Activated CD8-positive, alpha-beta T cell treated with anti-CD3 and anti-CD28 coated beads for 36 hours (primary cell): ENCODE measurements at regions not wholly inside any gene's neighbourhood (a gene's known extent, or its start where the extent isn't known, plus 50 kb on each side); places are given as distances from the start of the nearest gene placed in this dataset.

Experiments used
- ATAC-seq: fragments of 200-7000 bp; cut with Tn5 transposase; one replicate; pipeline ENCODE4 v1.10.0; 2021; ENCODE audit warnings: mild to moderate bottlenecking, moderate library complexity
- CTCF ChIA-PET: fragments of 350-600 bp; sonication (Branson Sonifier 250); formaldehyde crosslinking; loops from one replicate; lab custom pipeline; 2021; ENCODE audit warnings: antibody characterized with exemption; lab: Charles Lee
- POLR2A ChIA-PET: fragments of 350-600 bp; sonication (Branson Sonifier 250); formaldehyde crosslinking; loops from one replicate; lab custom pipeline; 2021; ENCODE audit warnings: antibody characterized with exemption; lab: Charles Lee
- DNase-seq: peaks from one replicate; pipeline ENCODE4 v3.0.0-alpha.2; 2020
- H3K27ac Mint-ChIP-seq: one replicate; pipeline ENCODE4 v1.8.0; 2021; ENCODE audit warnings: mild to moderate bottlenecking, mixed read lengths
- H3K27me3 Mint-ChIP-seq: one replicate; pipeline ENCODE4 v1.8.0; 2021; ENCODE audit warnings: mixed read lengths
- H3K36me3 Mint-ChIP-seq: one replicate; pipeline ENCODE4 v1.8.0; 2021; ENCODE audit warnings: low read depth, mixed read lengths
- H3K4me1 Mint-ChIP-seq: one replicate; pipeline ENCODE4 v1.8.0; 2021; ENCODE audit warnings: low read depth, mixed read lengths
- H3K4me3 Mint-ChIP-seq: one replicate; pipeline ENCODE4 v1.8.0; 2021; ENCODE audit warnings: mild to moderate bottlenecking, moderate library complexity, mixed read lengths
- H3K9me3 Mint-ChIP-seq: one replicate; pipeline ENCODE4 v1.8.0; 2021; ENCODE audit warnings: mixed read lengths
- intact Hi-C: fragments of 100-400 bp; cut with micrococcal nuclease; formaldehyde crosslinking; loops from one replicate; pipeline ENCODE4 v1.10.0; 2022
- TF ChIP-seq, protein P1 (sequence below): fragments of 200-600 bp; IDR thresholded peaks from one replicate; pipeline ENCODE4 v1.8.0; 2022; ENCODE audit warnings: antibody characterized with exemption, mild to moderate bottlenecking

DNA sequence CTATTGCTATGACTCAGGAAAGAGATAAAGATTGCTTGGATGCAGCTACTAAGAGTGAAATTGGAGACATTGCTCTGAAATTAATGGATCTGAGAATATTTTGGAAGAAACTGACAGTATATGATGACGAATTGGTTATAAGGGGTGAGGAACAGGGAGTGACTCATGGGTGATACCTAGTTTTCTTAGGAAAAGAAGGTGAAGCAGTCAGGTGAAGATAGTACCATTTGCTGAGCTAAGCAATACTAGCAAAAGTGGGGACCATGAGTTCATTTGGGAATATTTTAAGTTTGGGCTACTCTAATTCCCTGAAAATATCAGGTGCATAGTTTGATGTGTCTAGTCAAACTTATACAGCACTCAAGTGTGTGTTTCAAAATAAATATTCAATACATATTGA lies 260.1 kb upstream of the NFIA start:
- Mint-ChIP-seq H3K36me3 (no peaks in the 10 kb centered on the region), H3K4me3 (no peak overlapping the region), H3K9me3 (peaks cover 7% of the 10 kb centered on the region), H3K27ac (no peak overlapping the region), H3K4me1 (no peaks in the 10 kb centered on the region), H3K27me3 (no peaks in the 10 kb centered on the region)
- TF ChIP-seq, protein P1, sequence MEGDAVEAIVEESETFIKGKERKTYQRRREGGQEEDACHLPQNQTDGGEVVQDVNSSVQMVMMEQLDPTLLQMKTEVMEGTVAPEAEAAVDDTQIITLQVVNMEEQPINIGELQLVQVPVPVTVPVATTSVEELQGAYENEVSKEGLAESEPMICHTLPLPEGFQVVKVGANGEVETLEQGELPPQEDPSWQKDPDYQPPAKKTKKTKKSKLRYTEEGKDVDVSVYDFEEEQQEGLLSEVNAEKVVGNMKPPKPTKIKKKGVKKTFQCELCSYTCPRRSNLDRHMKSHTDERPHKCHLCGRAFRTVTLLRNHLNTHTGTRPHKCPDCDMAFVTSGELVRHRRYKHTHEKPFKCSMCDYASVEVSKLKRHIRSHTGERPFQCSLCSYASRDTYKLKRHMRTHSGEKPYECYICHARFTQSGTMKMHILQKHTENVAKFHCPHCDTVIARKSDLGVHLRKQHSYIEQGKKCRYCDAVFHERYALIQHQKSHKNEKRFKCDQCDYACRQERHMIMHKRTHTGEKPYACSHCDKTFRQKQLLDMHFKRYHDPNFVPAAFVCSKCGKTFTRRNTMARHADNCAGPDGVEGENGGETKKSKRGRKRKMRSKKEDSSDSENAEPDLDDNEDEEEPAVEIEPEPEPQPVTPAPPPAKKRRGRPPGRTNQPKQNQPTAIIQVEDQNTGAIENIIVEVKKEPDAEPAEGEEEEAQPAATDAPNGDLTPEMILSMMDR = no peak
- CTCF ChIA-PET = no interaction called here
- no peak for DNase-seq
- POLR2A ChIA-PET = interaction anchor here (0.7 kb wide), 1 partner anchor 176 kb away, joined by 4 read pairs; no protein-coding TSS in a partner anchor
- intact Hi-C loops = no loop called here
- no peak for ATAC-seq

DNA sequence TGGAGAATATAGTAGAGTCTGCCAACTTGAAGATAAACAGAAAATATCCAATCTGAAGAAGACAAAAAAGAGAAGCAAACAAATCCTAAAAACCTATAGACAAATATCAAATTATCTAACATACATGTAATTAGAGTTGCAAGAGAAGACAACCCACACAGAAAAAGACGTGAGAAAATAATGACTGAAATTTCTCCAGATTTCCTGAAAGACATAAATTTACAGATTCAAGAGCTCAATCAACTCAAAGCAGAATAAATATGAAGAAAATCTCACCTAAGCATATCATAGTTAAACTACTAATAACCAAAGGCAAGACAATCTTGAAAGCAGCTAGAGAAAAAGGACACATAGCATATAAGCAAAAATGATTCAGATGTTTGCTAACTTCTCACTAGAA lies 261.2 kb upstream of the NFIA start:
- ChIA-PET CTCF (no interaction called here), POLR2A (no interaction called here)

DNA sequence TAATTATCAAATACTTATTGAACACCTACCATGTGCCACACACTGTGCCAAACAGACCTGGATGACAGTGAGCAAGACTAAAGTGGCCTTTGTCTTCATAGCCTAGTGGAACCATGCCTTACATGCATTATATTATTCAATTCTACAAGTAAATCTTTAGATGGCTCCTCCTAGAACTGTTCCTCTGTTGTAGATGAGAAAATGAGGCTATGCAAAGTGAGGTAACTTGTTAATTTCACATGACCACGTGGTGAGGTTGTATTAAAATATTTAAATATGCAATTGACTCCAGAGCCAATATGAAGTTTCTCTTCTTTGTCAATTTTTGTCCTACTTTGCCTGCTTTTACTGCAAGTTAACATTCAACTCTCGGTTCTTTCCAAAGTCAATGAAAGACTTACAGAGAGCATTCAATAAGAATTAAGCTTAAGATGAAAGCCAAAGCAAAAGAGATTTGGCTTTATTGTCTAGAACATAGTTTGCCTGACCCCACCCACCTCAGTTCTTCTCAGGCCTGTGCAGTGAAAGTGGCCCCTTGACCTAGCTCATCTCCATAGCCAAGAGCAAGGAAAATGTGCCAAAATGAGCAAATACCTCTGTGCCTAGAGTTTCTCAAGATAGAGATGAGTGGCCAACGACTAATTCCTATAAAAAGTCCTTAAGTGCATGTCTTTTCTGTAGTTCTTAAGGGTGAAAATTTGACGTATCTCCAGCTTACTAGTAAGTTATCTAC lies 263.2 kb upstream of the NFIA start:
- Mint-ChIP-seq H3K27me3 (no peaks in the 10 kb centered on the region), H3K4me1 (no peaks in the 10 kb centered on the region), H3K27ac (no peak overlapping the region), H3K9me3 (no peaks in the 10 kb centered on the region), H3K36me3 (no peaks in the 10 kb centered on the region), H3K4me3 (no peak overlapping the region)
- DNase-seq = no peak
- ChIA-PET CTCF (no interaction called here), POLR2A (no interaction called here)
- no peak for ATAC-seq
- intact Hi-C loops = no loop called here
- TF ChIP-seq, protein P1 = no peak

More for the DNA sequence above, 261.2 kb upstream of the NFIA start:
- no peaks in the 10 kb centered on the region for H3K9me3 Mint-ChIP-seq
- no peak for DNase-seq
- ATAC-seq = no peak
- no peak overlapping the region for H3K27ac Mint-ChIP-seq
- H3K4me3 Mint-ChIP-seq = no peak overlapping the region
- H3K36me3 Mint-ChIP-seq = no peaks in the 10 kb centered on the region
- H3K4me1 Mint-ChIP-seq = no peaks in the 10 kb centered on the region
- TF ChIP-seq, protein P1 = no peak
- no peaks in the 10 kb centered on the region for H3K27me3 Mint-ChIP-seq
- intact Hi-C loops = no loop called here

DNA sequence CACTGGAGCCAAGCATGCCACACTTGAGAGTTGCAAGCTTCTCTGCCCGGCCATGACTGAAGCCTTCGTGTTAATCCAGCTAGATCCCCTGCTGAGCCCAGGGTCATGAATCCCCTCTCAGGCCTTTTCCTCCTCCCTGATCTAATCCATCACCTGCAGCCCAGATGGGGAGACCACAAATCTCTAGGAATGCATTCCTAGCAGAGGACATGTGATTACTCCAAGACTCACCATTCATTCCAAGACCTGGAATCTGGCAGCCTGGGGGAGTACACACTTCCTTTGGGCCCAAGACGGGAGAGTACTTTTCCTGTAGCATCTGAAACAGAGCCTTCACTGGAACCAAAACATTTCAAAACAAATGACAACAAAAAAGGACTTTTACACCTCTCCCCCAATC lies 269.3 kb upstream of the NFIA start:
- Mint-ChIP-seq H3K36me3 (no peaks in the 10 kb centered on the region), H3K4me1 (no peaks in the 10 kb centered on the region), H3K4me3 (no peak overlapping the region), H3K9me3 (no peaks in the 10 kb centered on the region), H3K27ac (no peak overlapping the region), H3K27me3 (peaks cover 3% of the 10 kb centered on the region)
- DNase-seq (no peak), ATAC-seq (no peak)
- POLR2A ChIA-PET = interaction anchor here (1.2 kb wide), 1 partner anchor 12 kb away, joined by 3 read pairs; no protein-coding TSS in a partner anchor
- CTCF ChIA-PET = no interaction called here
- intact Hi-C loops = no loop called here
- TF ChIP-seq, protein P1 = no peak

DNA sequence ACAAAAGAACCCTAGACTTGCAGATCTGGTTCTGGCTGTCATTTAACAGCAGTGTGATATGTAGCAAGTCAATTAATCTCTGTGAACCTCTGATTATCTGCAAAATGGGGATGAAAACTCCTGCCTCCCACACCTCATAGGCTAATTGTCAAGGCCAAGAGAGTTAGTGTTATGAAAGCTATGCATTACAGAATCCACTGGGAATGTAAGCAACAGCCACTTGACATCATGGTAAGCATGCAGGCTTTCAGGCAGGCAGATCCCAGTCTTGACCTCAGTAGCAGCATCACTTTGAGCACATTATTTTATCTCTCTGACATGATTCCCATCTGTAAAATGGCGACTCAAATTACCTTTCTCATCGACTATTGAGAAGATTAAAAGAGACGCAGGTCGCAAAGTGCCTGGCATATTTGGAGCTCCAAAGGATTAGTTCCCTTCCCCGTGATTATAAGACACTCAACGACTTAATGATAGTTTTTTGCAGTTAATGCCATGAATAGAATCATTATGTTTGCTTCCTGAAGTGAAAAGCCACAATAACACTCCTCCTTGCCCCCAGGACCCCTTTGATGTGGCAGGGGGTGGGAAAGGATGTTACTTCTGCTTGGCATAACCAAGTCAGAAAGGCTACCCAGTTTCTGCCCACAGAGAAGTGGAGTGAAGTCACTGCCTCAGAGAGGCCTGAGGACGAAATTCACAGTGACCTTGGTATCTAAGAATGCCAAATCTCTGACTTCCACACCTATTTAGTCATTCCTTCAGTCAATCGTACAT lies 273.0 kb upstream of the NFIA start:
- Mint-ChIP-seq H3K27me3 (peaks cover 3% of the 10 kb centered on the region), H3K4me3 (no peak overlapping the region), H3K9me3 (peaks cover 10% of the 10 kb centered on the region), H3K36me3 (no peaks in the 10 kb centered on the region), H3K4me1 (no peaks in the 10 kb centered on the region), H3K27ac (no peak overlapping the region)
- ATAC-seq = no peak
- TF ChIP-seq, protein P1 = no peak
- ChIA-PET CTCF (no interaction called here), POLR2A (no interaction called here)
- no peak for DNase-seq
- intact Hi-C loops = no loop called here
